Astrocyte of the cerebellum (primary cell): ENCODE measurements at regions not wholly inside any gene's neighbourhood (a gene's known extent, or its start where the extent isn't known, plus 50 kb on each side); places are given as distances from the start of the nearest gene placed in this dataset.

Source experiments
- DNase-seq: peaks from one replicate; pipeline ENCODE4 v3.0.0-alpha.2; 2011; ENCODE audit warnings: low read depth
- H3K4me3 ChIP-seq: 2 replicates; pipeline ENCODE4 v1.5.1; 2011; ENCODE audit warnings: mild to moderate bottlenecking, low read depth, low read length, moderate library complexity
- in situ Hi-C: cut with HindIII; loops from 2 replicates; pipeline ENCODE4 v1.10.0; 2017; ENCODE audit warnings: low sequenced_read_pairs
- TF ChIP-seq, protein P1 (sequence below): IDR thresholded peaks from 2 replicates; pipeline ENCODE4 v1.5.1; 2012; ENCODE audit warnings: low read length, low read depth, moderate library complexity, mild to moderate bottlenecking; ENCODE audit errors: missing control alignments

DNA sequence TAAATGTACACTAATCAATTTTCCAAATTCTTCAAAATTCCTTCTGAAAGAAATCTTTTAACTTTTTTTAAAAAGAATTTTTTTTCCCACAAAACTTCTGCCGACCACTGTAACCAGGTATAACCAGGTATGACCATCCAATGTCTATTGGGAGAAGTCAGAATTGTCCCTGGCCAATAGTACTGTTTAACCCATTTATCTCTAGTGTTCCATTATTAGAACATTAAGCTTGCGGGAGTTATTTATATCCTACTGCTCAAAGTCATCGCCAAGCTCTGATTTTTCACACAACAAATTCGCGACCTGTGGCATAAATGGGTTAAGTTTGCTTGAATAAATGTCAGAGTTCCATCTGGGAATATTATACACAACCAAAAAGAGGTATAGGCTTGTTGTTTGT, 343.2 kb downstream of the ANXA1 start:
- in situ Hi-C loops: no loop called here
- H3K4me3 ChIP-seq: no peak overlapping the region
- TF ChIP-seq, protein P1, sequence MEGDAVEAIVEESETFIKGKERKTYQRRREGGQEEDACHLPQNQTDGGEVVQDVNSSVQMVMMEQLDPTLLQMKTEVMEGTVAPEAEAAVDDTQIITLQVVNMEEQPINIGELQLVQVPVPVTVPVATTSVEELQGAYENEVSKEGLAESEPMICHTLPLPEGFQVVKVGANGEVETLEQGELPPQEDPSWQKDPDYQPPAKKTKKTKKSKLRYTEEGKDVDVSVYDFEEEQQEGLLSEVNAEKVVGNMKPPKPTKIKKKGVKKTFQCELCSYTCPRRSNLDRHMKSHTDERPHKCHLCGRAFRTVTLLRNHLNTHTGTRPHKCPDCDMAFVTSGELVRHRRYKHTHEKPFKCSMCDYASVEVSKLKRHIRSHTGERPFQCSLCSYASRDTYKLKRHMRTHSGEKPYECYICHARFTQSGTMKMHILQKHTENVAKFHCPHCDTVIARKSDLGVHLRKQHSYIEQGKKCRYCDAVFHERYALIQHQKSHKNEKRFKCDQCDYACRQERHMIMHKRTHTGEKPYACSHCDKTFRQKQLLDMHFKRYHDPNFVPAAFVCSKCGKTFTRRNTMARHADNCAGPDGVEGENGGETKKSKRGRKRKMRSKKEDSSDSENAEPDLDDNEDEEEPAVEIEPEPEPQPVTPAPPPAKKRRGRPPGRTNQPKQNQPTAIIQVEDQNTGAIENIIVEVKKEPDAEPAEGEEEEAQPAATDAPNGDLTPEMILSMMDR: no peak
- DNase-seq: no peak

GRCh38 chr9:73497796-73498195, 346.1 kb downstream of the ANXA1 start:
- TF ChIP-seq, protein P1: no peak
- in situ Hi-C loops: no loop called here
- no peak for DNase-seq
- H3K4me3 ChIP-seq: no peak overlapping the region

- in situ Hi-C loops: no loop called here
- TF ChIP-seq, protein P1: no peak
- no peak for DNase-seq
These were observed 363.6 kb downstream of the ANXA1 start for GRCh38 chr9:73515216-73515615.

GRCh38 chr9:73523391-73523790, 371.7 kb downstream of the ANXA1 start:
- in situ Hi-C loops: no loop called here
- no peak for DNase-seq
- no peak overlapping the region for H3K4me3 ChIP-seq
- TF ChIP-seq, protein P1: no peak

More at GRCh38 chr9:73515216-73515615, 363.6 kb downstream of the ANXA1 start:
- no peak overlapping the region for H3K4me3 ChIP-seq

DNA sequence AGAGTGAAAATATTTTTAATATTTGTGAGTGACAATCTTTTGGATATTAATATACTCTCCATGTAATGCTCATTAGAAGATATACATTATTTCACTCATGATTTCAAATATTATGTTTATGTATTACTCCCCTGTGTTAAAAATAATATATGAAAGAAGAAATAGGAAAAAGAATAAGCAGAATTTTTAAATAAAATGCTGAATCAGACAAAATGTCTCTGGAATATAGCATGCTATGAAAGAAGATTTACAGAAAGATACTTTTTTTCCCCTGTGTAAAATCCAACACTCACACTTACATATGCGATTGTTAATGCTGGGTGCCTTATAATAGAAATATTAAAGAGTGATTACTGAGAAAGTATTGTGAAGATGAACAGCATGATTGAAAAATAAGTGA, 373.7 kb downstream of the ANXA1 start:
- no peak for DNase-seq
- H3K4me3 ChIP-seq: no peak overlapping the region
- in situ Hi-C loops: no loop called here
- TF ChIP-seq, protein P1: no peak

GRCh38 chr9:73527521-73527920, 375.9 kb downstream of the ANXA1 start:
- in situ Hi-C loops: no loop called here
- no peak overlapping the region for H3K4me3 ChIP-seq
- no peak for DNase-seq
- TF ChIP-seq, protein P1: no peak

DNA sequence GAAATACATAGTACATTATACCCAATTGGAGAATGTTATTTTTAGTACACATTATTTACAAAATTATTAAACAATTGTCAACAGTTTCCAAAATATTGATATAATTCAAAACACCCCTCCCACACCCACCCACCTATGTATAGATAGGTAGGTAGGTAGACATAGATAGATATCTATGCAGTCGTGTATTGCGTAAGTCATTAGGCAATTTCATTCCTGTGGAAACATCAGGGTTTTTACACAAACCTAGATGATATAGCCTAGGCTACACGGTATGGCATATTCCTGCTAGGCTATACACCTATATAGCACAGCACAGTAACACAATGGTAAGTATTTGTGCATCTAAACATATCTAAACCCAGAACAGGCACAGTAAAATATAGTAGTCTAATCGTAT, 377.3 kb downstream of the ANXA1 start:
- no peak overlapping the region for H3K4me3 ChIP-seq
- DNase-seq: no peak
- in situ Hi-C loops: no loop called here
- TF ChIP-seq, protein P1: no peak
